BLaER1 (cell line): ENCODE measurements at regions not wholly inside any gene's neighbourhood (a gene's known extent, or its start where the extent isn't known, plus 50 kb on each side); places are given as distances from the start of the nearest gene placed in this dataset.
"Not testable (repeated sequence)": the region's sequence is repeated elsewhere in the genome, so short reads cannot be mapped to it uniquely, and the experiment has no call there.

Experiments used
- H3K27ac ChIP-seq: shearing (Covaris generic); formaldehyde crosslinking; 2 replicates; pipeline ENCODE4 v1.8.1; 2022
- H3K27me3 ChIP-seq: shearing (Covaris generic); formaldehyde crosslinking; 2 replicates; pipeline ENCODE4 v1.8.1; 2022
- H3K36me3 ChIP-seq: shearing (Covaris generic); formaldehyde crosslinking; 2 replicates; pipeline ENCODE4 v1.8.1; 2022
- H3K4me1 ChIP-seq: shearing (Covaris generic); formaldehyde crosslinking; 2 replicates; pipeline ENCODE4 v1.8.1; 2022
- H3K4me2 ChIP-seq: shearing (Covaris generic); formaldehyde crosslinking; 2 replicates; pipeline ENCODE4 v1.8.1; 2022
- H3K4me3 ChIP-seq: shearing (Covaris generic); formaldehyde crosslinking; 2 replicates; pipeline ENCODE4 v1.8.1; 2022
- H3K9ac ChIP-seq: shearing (Covaris generic); formaldehyde crosslinking; 2 replicates; pipeline ENCODE4 v1.8.1; 2022
- H3K9me3 ChIP-seq: shearing (Covaris generic); formaldehyde crosslinking; 2 replicates; pipeline ENCODE4 v1.8.1; 2022
- H4K20me1 ChIP-seq: shearing (Covaris generic); formaldehyde crosslinking; 2 replicates; pipeline ENCODE4 v1.8.1; 2022
- Cebpa-rat ChIP-seq: shearing (Covaris generic); IDR thresholded peaks from 2 replicates; pipeline ENCODE4 v1.8.1; 2022

DNA sequence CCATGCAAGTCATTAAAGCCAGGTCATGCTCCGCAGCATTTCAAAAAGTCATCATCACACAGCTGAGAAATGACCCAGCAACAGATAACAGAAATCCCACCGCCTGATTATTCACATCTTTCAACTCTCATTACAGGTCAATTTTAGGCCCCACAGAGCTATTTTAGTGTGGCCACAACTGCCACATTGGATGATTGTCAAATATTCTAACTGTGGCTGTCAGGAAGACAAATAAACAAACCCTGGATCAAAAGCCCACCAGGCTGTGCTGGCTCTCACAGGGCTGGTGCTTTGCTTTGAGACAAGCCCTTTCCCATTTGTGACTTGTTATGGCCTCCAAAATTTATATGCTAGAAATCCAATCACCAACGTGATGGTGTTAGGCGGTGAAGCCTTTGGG lies 117.6 kb upstream of the CDC14C start:
- H3K27me3 ChIP-seq: no peaks in the 10 kb centered on the region
- no peak for TF ChIP-seq Cebpa-rat
- H3K36me3 ChIP-seq: no peaks in the 10 kb centered on the region
- H3K9me3 ChIP-seq: no peaks in the 10 kb centered on the region
- H3K4me2 ChIP-seq: peak overlapping the region; percentile 30
- no peak overlapping the region for H3K4me3 ChIP-seq
- no peaks in the 10 kb centered on the region for H4K20me1 ChIP-seq
- H3K4me1 ChIP-seq: peaks cover 22% of the 10 kb centered on the region
- H3K27ac ChIP-seq: no peak overlapping the region
- H3K9ac ChIP-seq: no peak overlapping the region

DNA sequence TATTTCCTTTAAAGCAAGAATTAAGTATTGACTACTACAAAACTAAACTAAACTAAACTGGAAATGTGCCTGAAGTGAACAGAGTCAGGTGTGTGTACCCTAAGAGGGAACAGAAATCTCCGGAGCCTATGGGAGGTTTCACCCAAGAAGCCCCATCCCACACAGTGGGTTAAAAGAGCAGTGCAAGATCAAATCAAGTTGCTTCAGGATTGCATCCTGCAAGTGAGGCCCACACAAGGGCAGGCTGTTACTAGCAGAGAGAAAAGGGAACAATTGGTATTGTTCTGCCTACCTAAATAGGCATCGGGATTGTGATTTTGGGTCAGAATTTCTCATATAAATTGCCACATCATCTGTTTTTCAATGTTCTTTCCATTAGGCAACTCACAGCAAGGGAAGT lies 113.3 kb upstream of the CDC14C start:
- Histone ChIP-seq H4K20me1 (no peaks in the 10 kb centered on the region), H3K4me1 (peaks cover 32% of the 10 kb centered on the region), H3K4me3 (no peak overlapping the region), H3K27me3 (no peaks in the 10 kb centered on the region), H3K36me3 (no peaks in the 10 kb centered on the region), H3K4me2 (no peak overlapping the region), H3K9me3 (no peaks in the 10 kb centered on the region), H3K9ac (no peak overlapping the region), H3K27ac (no peak overlapping the region)
- TF ChIP-seq Cebpa-rat: no peak

DNA sequence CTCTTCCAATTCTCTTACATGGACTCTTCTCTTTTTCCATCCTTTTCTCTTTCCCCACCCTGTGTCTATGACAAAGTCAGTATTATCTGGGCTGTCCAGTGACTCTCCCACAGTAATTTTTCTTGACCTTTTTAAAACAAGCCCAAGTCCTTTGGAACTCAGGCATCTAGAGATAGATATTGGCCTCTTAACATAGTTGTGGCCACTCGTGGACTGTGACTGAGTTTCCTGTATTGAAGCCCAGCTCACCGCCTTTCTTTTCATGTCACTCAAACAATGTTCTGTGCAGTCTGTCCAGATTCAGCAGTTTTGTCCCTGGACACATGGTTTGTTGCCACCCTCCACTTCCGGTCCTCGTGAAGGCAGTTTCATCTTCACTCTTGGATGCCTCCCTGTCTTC lies 110.9 kb upstream of the CDC14C start:
- H3K27me3 ChIP-seq: no peaks in the 10 kb centered on the region
- H3K4me3 ChIP-seq: no peak overlapping the region
- H3K36me3 ChIP-seq: no peaks in the 10 kb centered on the region
- no peak overlapping the region for H3K27ac ChIP-seq
- no peak for TF ChIP-seq Cebpa-rat
- no peaks in the 10 kb centered on the region for H3K9me3 ChIP-seq
- no peaks in the 10 kb centered on the region for H4K20me1 ChIP-seq
- H3K4me1 ChIP-seq: peaks cover 16% of the 10 kb centered on the region; the same call in 1 of the 2 replicates
- H3K9ac ChIP-seq: no peak overlapping the region
- no peak overlapping the region for H3K4me2 ChIP-seq

DNA sequence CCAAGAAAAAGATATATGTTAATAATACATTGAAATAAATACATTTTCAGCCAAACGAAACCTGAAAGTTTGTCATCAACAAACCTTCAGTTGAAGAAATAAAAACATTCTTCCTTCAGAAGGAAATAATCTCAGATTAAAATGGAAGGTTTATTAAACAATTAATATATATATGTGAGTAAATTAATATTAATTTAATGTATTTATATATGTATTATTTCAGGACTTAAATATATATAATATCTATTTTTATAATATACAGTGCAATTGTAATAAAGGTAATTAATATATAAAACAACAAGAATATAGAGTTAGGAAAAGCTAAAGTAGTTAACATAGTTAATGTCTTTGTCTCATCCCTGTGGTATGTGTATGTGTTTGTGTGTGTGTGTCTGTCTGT lies 102.2 kb upstream of the CDC14C start:
- no peak for TF ChIP-seq Cebpa-rat
- no peak overlapping the region for H3K4me3 ChIP-seq
- H3K27me3 ChIP-seq: no peaks in the 10 kb centered on the region
- no peaks in the 10 kb centered on the region for H3K9me3 ChIP-seq
- H3K36me3 ChIP-seq: no peaks in the 10 kb centered on the region
- H3K9ac ChIP-seq: no peak overlapping the region
- no peak overlapping the region for H3K4me2 ChIP-seq
- H3K4me1 ChIP-seq: no peaks in the 10 kb centered on the region
- no peaks in the 10 kb centered on the region for H4K20me1 ChIP-seq
- no peak overlapping the region for H3K27ac ChIP-seq

DNA sequence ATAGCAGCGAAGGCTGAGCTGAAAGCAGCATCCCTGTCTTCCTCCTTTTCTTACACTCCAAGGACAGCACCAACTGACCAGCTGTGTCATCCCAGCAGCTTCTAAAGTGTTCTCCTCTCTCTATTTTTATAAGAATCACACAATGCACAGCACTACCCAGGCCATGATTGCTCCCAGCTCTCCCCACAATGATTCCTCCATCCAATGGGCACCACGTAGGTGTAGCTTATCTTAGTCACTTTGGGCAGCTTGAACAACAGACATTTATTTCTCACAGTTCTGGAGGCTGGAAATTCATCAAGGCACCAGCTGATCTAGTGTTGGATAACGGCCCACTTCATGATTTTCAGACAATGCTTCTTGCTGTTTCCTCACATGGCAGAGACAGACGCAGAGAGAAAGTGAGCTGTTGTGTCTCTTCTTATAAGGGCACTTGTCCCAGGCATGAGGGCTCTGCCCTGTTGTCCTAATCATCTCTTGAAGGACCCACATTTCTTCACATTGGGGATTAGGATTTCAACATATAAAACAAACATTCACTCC lies 92.0 kb upstream of the CDC14C start:
- H3K4me1 ChIP-seq: peaks cover 33% of the 10 kb centered on the region
- no peaks in the 10 kb centered on the region for H4K20me1 ChIP-seq
- H3K4me2 ChIP-seq: no peak overlapping the region
- H3K4me3 ChIP-seq: no peak overlapping the region
- no peaks in the 10 kb centered on the region for H3K9me3 ChIP-seq
- no peak overlapping the region for H3K27ac ChIP-seq
- H3K9ac ChIP-seq: no peak overlapping the region
- no peaks in the 10 kb centered on the region for H3K36me3 ChIP-seq
- H3K27me3 ChIP-seq: no peaks in the 10 kb centered on the region
- no peak for TF ChIP-seq Cebpa-rat

DNA sequence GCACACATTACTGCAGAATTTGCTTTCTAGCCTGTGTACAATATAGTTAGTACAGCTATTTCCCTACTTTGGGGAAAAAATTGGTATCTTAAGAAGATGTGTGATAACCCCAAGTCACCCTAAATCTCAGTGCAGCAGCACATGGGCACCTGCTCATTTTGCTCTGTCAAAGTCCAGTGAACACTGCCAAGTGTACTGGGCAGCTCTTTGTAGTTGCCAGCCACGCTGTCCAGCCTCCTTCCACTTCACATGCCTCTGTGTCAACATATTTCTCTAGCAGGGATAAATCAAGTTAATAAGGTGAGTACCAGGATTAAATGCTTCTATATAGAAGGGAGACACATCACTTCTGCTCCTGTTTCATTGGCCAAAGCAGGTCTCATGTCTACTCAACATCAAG lies 87.1 kb upstream of the CDC14C start:
- Histone ChIP-seq H3K4me1 (peaks cover 22% of the 10 kb centered on the region), H3K27me3 (no peaks in the 10 kb centered on the region), H3K4me2 (no peak overlapping the region), H3K27ac (no peak overlapping the region), H3K9me3 (no peaks in the 10 kb centered on the region), H4K20me1 (no peaks in the 10 kb centered on the region), H3K4me3 (no peak overlapping the region), H3K9ac (no peak overlapping the region), H3K36me3 (no peaks in the 10 kb centered on the region)
- no peak for TF ChIP-seq Cebpa-rat

DNA sequence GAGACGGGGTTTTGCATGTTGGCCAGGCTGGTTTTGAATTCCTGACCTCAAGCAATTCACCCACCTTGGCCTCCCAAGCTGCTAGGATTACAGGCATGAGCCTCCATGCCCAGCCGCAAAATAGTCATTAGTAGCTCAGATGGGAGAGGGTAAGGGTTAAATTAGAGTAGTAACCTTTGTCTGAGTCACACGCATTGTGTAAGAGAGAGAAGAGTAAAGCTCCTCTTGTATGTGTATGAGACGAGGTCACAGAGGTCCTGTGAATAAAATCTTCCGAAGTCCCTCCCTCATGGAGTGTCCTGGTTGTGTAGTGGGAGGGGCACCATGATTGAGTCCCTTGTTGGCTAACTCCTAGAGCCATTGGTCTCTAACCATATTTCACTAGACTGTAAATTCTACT lies 85.2 kb upstream of the CDC14C start:
- no peak overlapping the region for H3K4me3 ChIP-seq
- TF ChIP-seq Cebpa-rat: no peak

DNA sequence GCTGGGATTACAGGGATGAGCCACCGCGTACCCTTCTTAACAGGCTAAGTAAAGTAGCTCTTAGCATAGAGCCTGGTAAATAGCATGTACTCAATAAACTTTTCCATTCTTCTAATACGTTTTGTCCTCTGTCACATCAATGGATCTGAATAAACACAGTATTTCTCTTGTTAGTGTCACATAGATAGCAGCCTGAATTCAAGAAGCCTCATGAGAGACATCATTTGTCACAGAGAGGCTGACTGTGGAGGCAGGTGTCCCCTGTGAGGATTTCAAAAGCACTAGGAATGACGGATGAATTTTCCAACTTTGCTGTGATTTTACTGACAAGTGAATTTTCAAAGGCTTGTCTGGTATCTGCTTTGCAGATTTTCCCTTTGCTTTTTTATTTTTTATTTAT lies 82.6 kb upstream of the CDC14C start:
- Histone ChIP-seq H3K27me3 (no peaks in the 10 kb centered on the region), H3K4me1 (no peaks in the 10 kb centered on the region), H3K36me3 (no peaks in the 10 kb centered on the region), H3K9ac (no peak overlapping the region), H3K9me3 (no peaks in the 10 kb centered on the region), H3K4me3 (no peak overlapping the region), H3K4me2 (no peak overlapping the region), H3K27ac (no peak overlapping the region), H4K20me1 (no peaks in the 10 kb centered on the region)
- TF ChIP-seq Cebpa-rat: no peak

More for the DNA sequence above, 85.2 kb upstream of the CDC14C start:
- Histone ChIP-seq H3K4me1 (peaks cover 22% of the 10 kb centered on the region), H3K9me3 (no peaks in the 10 kb centered on the region), H3K27ac (no peak overlapping the region), H3K9ac (no peak overlapping the region), H3K27me3 (no peaks in the 10 kb centered on the region), H3K4me2 (no peak overlapping the region), H3K36me3 (no peaks in the 10 kb centered on the region), H4K20me1 (no peaks in the 10 kb centered on the region)

DNA sequence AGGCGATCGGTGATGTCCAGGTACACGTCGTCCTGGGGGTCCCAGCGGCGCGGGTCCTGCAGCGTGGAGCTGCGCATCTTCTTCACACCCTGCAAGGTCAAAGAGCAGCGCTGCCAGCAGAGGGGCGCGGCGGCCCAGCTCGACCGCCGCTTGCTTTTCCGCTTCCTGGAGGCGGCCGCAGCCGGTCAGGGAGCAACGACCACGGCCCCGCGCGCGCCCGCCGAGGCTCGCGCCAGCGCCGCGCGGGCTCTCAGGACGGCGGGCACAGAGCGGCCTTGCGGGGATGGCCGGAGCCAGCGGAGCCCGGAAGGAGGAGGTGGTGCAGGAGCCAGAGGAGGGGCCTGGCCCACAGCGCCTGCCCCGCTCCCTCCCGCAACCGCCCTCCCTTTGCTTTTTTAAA lies 76.4 kb upstream of the CDC14C start:
- H3K27me3 ChIP-seq: no peaks in the 10 kb centered on the region
- no peaks in the 10 kb centered on the region for H3K4me1 ChIP-seq
- H3K4me2 ChIP-seq: no peak overlapping the region
- H3K9ac ChIP-seq: no peak overlapping the region
- TF ChIP-seq Cebpa-rat: no peak
- H3K9me3 ChIP-seq: peaks cover 4% of the 10 kb centered on the region; the same call in 1 of the 2 replicates
- H3K36me3 ChIP-seq: no peaks in the 10 kb centered on the region
- H3K27ac ChIP-seq: no peak overlapping the region
- no peak overlapping the region for H3K4me3 ChIP-seq
- H4K20me1 ChIP-seq: no peaks in the 10 kb centered on the region

DNA sequence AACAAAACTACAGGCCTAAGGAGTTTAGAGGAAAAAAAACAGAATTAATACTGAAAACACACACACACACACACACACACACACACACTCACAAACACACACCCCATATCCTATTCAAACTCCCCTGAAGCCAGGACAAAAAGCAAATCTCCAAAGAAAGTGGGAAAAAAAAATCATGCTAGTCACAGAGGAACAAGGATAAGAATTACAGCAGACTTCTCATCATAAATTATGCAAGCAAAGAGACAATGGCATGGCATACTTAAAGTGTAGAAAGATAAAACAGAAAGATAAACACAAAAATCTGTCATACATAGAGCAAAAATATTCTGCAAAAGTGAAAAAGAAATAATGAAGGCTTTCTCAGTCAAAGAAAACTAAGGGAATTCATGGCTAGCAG lies 63.9 kb upstream of the CDC14C start:
- not testable (repeated sequence) for H3K4me2 ChIP-seq, H3K27ac ChIP-seq, H3K9me3 ChIP-seq, H3K4me3 ChIP-seq, H3K9ac ChIP-seq, H3K36me3 ChIP-seq, H4K20me1 ChIP-seq, H3K4me1 ChIP-seq, H3K27me3 ChIP-seq

DNA sequence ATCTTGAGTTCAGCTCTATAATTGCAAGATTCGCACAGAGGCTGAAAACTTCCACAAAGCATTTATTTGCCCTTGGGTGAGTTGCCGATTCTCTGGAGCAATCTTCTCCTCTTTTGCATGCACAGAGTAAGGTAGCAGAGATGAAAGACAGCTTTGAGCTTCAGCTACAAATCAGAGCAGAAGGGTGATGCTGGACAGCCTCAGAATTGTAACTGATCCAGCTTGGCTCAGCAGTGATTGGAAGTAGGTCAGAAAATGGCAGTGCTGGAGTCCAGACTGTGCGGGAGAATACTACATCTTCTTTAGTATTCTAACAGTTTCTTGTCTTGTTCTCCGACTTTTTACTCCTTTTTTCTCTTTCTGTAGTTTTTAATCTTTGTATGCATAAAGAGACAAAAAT lies 55.4 kb upstream of the CDC14C start:
- Histone ChIP-seq H3K4me2 (no peak overlapping the region), H3K36me3 (no peaks in the 10 kb centered on the region), H3K4me3 (no peak overlapping the region), H3K27ac (no peak overlapping the region), H3K27me3 (no peaks in the 10 kb centered on the region), H3K4me1 (no peaks in the 10 kb centered on the region), H4K20me1 (no peaks in the 10 kb centered on the region), H3K9ac (no peak overlapping the region), H3K9me3 (no peaks in the 10 kb centered on the region)
- TF ChIP-seq Cebpa-rat: no peak
